ENCODE measurements at regions not wholly inside any gene's neighbourhood (a gene's known extent, or its start where the extent isn't known, plus 50 kb on each side); places are given as distances from the start of the nearest gene placed in this dataset.
A peak's percentile ranks its signal among the peaks of the same experiment; 100 is the strongest.
"Not testable (repeated sequence)": the region's sequence is repeated elsewhere in the genome, so short reads cannot be mapped to it uniquely, and the experiment has no call there.

DNA sequence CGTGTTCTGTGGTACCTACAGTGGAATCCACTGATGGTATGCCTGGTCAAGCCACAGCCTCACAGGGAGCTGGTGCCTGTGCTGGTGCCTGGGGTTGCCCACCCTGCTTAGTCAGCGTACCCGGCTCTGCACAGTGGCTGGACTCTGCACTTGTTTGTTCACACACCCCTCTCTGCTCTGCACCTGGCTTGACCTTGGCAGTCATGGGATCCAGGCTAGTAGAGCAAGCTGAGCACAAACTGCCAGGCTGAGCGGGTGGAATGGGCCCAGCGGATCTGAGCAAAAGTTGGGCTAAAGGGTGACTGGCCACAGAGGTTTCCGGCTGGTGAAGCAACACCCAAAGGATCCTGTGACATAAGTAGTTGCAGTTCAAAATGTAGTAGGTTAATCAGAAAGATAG is 163.5 kb downstream of the CDH19 start:
- no peak for DNase-seq (ENCODE audit: low read depth in 3 of 3, low spot score in 2 of 3)

DNA sequence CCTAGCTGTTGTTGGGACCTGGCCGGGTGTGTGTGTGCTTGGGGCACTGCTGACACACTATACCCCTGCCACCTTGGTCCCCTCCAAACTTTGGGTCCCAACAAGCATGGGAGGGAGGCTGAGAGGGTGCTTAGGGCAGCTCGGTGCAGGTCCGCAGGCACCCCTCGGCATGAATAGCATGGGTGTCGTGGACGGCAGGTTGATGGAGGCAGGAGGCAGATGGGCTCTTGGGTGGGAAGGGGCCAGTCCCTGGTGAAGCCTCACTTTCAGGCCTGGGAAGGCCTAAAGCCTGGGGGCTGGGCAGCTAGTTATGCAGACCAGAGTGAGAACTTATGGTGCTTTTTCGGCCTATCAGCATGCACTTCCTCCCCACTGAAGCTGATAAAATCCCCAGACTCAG is 164.2 kb downstream of the CDH19 start:
- DNase-seq (ENCODE audit: low read depth in 3 of 3, low spot score in 2 of 3), result no peak

DNA sequence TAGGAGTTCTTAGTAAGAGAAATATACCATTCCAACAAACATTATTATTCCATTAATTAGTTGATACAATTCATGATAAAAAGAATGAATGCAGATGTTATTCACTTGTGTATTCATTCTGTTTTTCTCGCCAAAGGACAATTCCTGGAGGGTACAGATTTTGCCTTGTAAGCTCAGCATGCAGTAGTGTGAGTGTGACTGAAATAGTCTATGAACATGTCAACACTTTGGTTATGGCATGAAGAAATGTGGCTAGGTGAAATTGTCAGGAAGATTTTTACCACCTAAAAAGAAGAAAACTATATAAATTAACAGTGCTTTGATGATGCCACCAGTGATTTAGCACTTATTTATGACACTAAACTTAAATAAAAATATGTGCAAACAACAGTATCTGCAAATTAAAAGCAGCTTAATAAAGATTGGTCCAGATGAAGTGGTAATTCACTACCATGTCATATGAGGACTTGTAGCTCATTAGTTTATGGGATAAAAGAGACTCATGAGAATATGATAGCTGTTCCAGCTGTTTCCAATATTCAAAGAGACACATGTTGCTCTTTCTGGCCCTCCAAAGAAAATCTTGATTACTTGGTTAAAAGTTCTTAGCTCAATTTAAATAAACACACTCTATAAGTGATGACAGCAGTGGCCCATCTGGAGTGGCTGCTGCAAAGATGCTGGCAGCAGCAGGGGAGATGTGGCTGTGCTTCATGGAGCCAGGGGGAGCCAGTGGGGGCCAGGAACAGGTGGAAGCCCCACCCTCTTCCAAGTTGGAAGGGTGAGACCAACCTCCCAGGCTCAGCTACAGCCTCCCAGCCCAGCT is 165.0 kb downstream of the CDH19 start:
- DNase-seq (ENCODE audit: low read depth in 3 of 3, low spot score in 2 of 3), result no peak

DNA sequence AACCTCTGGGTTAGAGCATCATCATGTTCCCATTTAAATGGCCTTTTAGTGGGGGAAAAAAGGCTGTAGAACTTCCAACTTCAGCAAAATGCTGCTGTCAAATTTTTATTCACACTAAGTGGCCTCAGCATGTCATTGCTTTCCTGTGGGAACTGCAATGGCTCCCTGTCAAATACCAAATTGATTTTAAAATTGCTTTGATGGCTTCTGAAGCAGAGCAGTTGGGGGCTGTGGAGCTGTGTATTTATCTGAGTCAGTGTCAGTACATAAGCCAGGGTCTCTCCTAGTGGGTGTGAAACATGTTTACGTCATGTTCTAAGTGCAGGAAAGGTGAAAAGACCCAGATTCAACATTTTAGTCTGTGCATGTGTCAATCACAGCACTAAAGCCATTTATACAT is 171.3 kb downstream of the CDH19 start:
- no peak for DNase-seq (ENCODE audit: low read depth in 3 of 3, low spot score in 2 of 3)

DNA sequence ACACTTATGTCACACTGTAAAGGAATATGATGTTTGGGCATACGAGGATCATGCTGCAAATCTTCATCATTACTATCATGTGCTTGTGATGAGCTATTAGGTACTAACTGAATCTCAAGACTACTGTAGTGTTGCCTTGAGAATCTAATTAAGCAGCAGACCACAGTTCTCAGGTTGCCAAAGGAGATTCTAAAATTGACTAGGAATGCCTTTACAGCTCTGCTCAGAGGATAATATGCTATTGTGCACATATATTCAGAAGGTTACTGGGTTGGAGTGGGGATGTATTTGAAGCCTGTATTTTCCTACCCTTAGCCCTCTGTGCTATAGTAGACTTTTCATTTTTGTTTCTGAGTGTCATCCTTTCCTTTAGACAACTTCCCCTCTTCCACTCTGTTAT is 175.1 kb downstream of the CDH19 start:
- no peak for DNase-seq (ENCODE audit: low read depth in 3 of 3, low spot score in 2 of 3)

DNA sequence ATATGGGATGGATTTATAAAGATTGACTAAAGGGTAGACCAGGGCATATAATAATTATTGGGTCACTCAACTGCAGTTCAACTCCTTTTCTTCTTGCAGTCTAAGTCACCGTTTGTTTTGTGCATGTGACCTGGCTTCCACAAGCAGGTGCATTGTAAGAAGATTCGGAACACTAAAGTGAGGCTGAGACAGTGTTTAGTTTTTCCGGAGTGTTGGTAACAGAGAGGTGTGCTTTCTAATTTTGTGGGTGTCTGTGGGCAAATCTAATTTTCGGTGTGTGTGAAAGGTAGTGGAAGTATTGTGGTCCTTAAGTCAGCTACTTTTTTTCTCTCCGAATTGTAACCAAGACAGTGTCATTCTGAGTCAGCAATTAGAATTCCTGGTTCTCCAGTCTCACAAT is 184.5 kb downstream of the CDH19 start:
- no peak for DNase-seq (ENCODE audit: low read depth in 3 of 3, low spot score in 2 of 3)

- no peak for DNase-seq (ENCODE audit: low read depth in 3 of 3, low spot score in 2 of 3)
Observed at GRCh38 chr18:66410692-66411091, 193.2 kb downstream of the CDH19 start.

GRCh38 chr18:66395671-66396218 is 208.1 kb downstream of the CDH19 start:
- no peak for DNase-seq (ENCODE audit: low read depth in 3 of 3, low spot score in 2 of 3)

- DNase-seq (ENCODE audit: low read depth in 3 of 3, low spot score in 2 of 3), result no peak
Observed at GRCh38 chr18:66393463-66393862, 210.4 kb downstream of the CDH19 start.

DNA sequence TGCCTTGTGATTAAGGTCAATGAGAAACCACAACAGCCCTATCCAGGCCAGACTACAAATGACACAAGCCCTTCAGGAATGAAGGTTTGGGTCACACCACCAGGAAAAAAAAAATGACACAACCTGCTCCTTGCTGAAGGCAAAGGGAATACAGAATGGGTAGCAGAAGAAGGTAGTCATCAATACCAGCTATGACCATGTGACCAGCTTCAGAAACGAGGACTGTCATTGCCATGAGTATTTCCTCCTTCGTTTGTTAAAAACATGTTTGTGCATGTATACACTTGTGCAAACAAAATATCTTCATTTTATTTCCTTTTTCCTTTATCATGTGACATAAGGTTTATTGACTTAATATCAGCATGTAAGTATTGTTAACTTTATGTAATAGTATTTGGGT is 226.6 kb downstream of the CDH19 start:
- no peak for DNase-seq (ENCODE audit: low read depth in 3 of 3, low spot score in 2 of 3)

GRCh38 chr18:66375391-66375790 is 228.5 kb downstream of the CDH19 start:
- not testable (repeated sequence) for DNase-seq (ENCODE audit: low read depth in 3 of 3, low spot score in 2 of 3)

GRCh38 chr18:66346833-66347588 is 256.9 kb downstream of the CDH19 start:
- no peak for DNase-seq (ENCODE audit: low read depth in 3 of 3, low spot score in 2 of 3)

GRCh38 chr18:66344227-66344626 is 259.7 kb downstream of the CDH19 start:
- no peak for DNase-seq (ENCODE audit: low read depth in 3 of 3, low spot score in 2 of 3)

DNA sequence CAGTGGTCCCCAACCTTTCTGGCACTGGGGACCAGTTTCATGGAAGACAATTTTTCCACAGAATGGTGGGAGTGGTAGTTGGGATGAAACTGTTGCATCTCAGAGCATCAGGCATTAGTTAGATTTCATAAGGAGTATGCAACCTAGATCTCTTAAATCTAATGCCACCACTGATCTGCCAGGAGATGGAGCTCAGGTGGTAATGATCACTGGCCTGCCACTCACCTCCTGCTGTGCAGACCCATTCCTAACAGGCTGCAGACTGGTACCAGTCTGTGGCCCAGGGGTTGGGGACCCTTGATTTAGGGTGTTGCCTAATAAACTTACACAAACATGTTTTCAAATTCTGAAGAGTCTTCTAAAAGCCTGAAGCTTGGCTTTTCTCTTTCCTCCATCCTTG is 261.3 kb downstream of the CDH19 start:
- no peak for DNase-seq (ENCODE audit: low read depth in 3 of 3, low spot score in 2 of 3)

DNA sequence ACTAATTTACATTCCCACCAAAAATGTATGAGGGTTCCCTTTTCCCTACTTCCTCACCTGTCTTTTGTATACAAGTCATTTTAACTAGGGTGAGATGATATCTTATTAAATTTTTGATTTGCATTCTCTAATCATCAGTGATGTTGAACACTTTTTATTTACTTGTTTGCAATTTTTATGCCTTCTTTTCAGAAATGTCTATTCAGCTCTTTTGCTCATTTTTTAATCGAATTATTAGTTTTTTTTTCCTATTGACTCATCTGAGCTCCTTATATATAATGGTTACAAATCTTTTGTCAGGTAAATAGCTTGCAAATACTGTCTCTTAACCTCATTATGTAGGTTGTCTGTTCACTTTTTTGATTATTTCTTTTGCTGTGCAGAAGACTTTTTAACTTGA is 269.4 kb downstream of the CDH19 start:
- no peak for DNase-seq (ENCODE audit: low read depth in 3 of 3, low spot score in 2 of 3)

GRCh38 chr18:66329716-66330115 is 274.2 kb downstream of the CDH19 start:
- DNase-seq (ENCODE audit: low read depth in 3 of 3, low spot score in 2 of 3), result no peak

- DNase-seq (ENCODE audit: low read depth in 3 of 3, low spot score in 2 of 3), result no peak
Observed at GRCh38 chr18:66328296-66328878, 275.5 kb downstream of the CDH19 start.

DNA sequence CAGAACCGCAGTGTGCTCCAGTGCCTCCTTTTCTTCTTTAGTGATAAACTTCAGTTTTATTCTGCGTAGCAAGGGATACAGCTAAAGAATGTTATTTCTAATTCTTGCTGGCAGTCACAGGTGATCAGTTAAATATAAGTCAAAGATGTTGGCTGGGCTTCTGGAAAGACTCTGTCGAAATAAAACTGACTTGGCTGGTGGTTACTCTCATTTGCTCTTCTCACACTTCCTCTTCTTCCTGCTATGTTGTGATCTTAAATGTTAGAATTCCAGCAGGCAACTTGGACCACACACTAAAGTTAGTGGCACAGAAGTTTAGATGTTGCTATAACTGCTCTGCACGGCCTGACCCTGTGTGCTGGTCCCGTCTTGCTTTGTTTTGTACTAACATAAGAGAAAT is 278.6 kb downstream of the CDH19 start:
- no peak for DNase-seq (ENCODE audit: low read depth in 3 of 3, low spot score in 2 of 3)

- DNase-seq (ENCODE audit: low read depth in 3 of 3, low spot score in 2 of 3), result no peak
Observed at GRCh38 chr18:66324616-66325015, 279.3 kb downstream of the CDH19 start.

DNA sequence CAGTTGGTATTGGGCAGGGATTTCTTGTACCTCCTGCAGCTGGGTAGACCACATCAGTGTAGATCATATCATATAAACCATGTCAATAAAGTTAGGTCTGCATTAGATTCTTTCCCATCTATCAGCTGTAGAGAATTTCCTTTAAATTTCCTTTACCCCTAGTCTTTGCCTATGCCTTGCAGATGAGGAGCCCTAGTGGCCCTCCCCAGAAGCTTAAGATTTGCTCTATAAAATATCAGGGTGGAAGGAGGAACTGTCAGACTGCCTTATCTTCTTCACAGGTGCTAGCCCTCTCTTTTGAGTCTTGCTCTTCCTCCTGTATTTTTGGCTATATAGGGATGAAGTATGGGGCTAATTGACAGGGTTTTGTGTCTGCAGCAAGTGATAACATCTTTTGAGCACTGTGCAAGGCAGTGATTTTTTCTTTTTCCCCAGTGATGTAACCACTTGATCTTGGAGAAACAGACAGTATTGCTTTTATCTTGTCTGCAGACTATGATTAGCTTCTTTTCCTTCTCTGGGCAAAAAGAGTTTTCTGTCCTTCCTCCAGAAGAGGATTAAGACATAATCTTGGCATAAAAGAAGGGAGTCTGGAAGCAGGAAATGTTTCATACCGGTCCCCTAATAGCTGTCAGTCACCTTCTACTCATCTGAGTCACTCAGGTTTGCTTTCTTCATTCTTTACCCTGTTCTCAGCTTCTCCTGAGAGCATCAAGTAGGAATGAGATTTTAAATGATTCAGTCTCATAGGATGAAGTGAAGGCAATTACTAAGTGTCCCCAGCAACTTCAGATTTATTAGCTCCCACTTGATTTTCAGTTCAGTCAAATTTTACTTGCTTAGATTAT is 286.4 kb downstream of the CDH19 start:
- no peak for DNase-seq (ENCODE audit: low read depth in 3 of 3, low spot score in 2 of 3)

DNA sequence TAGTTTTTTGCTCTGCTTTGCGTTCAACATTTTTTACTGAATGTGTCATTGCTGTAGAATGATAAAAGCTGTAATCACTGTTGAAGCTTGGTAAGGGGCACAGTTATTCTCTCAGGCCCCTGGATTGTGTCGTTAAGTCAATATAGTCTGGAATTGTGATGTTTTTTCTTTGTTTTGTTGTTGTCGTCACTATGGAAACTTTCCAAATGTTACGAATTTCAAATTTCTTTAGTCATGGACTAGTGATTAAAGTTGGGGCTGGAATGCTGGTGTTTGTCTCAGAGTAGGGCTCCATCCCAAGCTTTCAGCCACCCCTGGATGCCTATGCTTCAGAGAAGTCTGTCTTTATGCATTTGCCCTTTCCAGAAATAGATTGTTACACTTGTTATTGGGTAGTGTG is 287.2 kb downstream of the CDH19 start:
- DNase-seq (ENCODE audit: low read depth in 3 of 3, low spot score in 2 of 3), result peak in 1 of 3 donors; percentile 15

All from right renal cortex interstitium (tissue), 3 donors.